HG03135 (cell line): ENCODE measurements at regions not wholly inside any gene's neighbourhood (a gene's known extent, or its start where the extent isn't known, plus 50 kb on each side); places are given as distances from the start of the nearest gene placed in this dataset.
A peak's percentile ranks its signal among the peaks of the same experiment; 100 is the strongest.
"Not testable (repeated sequence)": the region's sequence is repeated elsewhere in the genome, so short reads cannot be mapped to it uniquely, and the experiment has no call there.

Experiments used
- ATAC-seq: cut with Tn5 transposase; IDR thresholded peaks from one replicate; pipeline ENCODE4 v1.9.1; 2021; ENCODE audit warnings: mild to moderate bottlenecking, moderate library complexity; ENCODE audit not compliant: unreplicated experiment

DNA sequence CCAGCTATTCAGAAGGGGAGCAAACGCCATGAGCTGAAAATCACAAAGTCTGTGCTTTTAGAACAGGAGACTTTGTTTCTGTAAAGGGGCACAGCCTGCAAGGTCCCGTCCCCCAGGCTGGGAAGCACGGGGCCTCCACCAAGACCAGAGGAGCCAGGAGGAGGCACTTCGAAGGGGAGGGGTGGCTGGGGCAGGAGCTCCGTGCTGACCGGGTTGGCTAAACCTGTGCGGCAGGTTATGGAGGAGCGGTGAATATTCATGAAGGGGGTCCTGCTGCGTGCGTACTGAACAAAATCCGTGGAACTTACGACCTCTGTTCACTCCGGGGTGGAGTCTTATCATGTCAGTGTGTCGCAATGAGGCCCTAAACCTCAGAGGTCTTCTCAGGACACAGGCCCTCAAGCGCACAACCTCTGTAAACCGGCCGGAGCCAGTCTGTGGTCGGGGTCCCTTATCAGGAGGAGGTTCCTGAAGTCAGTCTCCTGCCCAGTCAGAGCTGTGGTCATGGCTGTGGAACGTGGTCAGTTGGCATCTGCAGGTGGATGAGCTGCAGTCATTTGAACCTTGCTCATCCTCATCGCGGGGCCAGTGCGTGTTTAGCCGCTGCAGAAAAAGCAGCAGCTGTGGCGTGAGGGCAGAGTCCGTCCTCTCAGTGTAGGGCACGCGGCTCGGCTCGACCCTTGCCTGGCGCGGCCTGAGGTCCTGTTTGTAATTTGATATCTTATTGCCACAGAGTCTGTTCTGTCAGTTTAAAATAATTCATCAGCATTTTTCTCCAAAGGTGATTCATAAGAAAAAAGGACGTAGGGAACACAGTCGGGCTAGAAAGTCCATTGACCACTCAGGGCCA lies 5507.7 kb upstream of the TPTE start:
- not testable (repeated sequence) for ATAC-seq

- not testable (repeated sequence) for ATAC-seq
Observed at GRCh38 chr21:5015187-5015586, 5506.2 kb upstream of the TPTE start.

GRCh38 chr21:5019120-5019519 lies 5502.3 kb upstream of the TPTE start:
- peak; percentile 55 for ATAC-seq

GRCh38 chr21:5021815-5022214 lies 5499.6 kb upstream of the TPTE start:
- peak; percentile 35 for ATAC-seq

DNA sequence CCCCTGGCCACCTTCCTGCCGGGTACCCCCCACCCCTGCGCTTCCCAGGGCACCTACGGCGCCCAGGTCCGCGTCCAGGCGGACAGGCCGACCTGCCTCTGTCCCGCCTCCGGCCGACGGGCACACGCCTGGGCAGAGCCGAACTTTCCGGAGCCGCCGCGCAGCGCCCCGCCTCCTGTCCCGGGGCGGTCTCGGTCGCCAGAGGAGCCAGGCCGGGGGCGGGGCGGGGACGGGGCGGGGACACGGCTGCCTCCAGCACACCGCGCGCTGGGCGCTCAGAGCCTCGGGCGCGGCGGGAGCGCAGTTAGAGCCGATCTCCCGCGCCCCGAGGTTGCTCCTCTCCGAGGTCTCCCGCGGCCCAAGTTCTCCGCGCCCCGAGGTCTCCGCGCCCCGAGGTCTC lies 5499.1 kb upstream of the TPTE start:
- peak; percentile 36 for ATAC-seq

DNA sequence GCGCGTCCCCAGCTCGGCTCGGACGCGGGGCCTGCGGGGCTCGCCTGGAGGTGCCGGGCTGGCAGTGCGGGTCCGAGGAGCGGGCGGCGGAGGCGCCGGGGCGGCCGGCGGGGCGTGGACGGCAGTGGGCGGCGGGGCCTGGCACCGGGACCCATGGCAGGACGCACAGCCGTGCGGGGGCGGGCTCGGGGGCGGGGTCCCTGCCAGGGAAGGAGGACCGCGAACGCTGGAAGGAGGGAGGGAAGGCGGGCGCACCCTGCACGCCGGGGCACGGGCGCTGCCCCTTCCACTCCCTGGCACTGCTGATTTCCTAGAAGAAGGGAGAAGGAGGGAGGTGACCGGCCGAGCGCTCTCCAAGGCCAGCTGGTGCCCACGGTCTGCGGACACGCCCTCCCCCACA lies 5498.6 kb upstream of the TPTE start:
- not testable (repeated sequence) for ATAC-seq

DNA sequence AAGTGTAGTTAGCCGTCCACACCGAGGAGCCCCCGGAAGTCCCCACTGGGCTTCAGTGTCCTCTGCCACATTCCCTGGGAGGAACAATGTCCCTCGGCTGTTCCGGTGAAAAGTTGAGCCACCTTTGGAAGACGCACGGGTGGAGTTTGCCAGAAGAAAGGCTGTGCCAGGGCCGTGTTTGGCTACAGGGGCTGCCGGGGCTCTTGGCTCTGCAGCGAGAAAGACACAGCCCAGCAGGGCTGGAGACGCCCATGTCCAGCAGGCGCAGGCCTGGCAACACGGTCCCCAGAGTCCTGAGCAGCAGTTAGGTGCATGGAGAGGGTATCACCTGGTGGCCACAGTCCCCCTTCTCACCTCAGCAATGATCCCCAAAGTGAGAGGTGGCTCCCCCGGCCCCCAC lies 5486.2 kb upstream of the TPTE start:
- not testable (repeated sequence) for ATAC-seq

DNA sequence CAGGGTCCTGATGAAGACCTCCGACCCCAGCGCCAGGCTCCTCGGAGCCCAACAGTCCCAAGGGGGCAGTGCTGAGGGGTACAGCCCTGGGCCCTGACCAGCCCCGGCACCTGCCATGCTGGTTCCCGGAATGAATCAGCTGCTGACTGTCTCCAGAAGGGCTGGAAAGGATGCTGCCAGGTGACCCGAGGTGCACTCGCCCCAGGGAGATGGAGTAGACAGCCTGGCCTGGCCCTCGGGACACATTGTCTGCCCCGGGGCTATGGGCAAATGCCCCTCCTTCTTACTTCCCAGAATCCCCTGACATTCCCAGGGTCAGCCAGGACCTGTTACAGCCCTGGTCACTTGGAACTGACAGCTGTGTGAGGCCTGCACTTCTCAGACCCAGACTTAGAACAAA lies 5485.8 kb upstream of the TPTE start:
- ATAC-seq, result not testable (repeated sequence)

DNA sequence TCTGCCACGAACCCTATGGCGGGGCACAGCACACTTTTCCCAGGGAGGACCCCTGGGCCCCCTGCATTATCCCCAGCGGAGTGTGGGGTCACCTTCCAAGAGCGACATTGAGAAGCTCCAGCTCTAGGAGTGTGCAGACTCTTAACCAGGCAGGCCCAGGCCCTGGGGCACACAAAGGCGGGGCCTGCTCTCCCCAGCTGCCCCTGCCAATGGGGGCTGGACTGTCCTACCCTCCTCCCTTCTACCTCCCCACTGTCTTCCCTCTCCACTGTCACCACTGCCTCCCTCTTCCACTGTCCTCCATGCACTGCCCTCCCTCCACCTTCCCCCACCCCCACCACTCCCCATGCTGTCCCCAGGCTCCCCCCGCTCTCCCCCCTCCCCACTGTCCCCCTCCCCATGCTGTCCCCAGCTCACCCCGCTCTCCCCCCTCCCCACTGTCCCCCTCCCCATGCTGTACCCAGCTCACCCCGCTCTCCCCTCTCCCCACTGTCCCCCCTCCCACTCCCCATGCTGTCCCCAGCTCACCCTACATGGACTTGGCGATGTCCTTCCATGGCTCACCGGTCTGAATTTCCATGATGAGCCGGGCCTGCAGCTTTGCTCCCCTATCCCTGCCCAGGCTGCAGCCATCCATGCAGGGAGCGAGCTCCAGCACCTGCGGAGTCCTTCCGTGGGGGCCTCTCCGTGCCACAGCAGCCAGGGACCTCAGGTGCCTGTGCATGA lies 5483.6 kb upstream of the TPTE start:
- ATAC-seq, result not testable (repeated sequence)

DNA sequence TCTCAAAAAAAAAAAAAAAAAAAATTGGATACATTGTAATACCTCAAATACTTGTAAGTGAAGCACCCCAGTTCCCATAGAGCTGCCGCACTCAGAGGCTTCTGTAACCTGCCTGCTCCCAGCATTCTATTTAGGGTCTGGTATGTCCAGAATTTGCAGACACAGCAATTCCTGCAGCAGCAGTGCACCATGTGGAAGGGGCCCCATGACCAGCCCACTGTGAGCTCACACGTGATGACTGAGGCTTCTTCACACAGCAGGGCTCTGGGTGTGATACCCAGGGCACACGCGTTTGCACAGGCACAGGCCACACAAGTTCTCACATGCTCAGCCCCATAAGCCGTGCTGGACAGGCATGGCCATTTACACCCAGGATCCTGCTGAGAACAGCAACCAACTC lies 5481.5 kb upstream of the TPTE start:
- not testable (repeated sequence) for ATAC-seq

- not testable (repeated sequence) for ATAC-seq
Observed at GRCh38 chr21:5042583-5042982, 5478.8 kb upstream of the TPTE start.

- ATAC-seq, result not testable (repeated sequence)
Observed at GRCh38 chr21:5044812-5045211, 5476.6 kb upstream of the TPTE start.

DNA sequence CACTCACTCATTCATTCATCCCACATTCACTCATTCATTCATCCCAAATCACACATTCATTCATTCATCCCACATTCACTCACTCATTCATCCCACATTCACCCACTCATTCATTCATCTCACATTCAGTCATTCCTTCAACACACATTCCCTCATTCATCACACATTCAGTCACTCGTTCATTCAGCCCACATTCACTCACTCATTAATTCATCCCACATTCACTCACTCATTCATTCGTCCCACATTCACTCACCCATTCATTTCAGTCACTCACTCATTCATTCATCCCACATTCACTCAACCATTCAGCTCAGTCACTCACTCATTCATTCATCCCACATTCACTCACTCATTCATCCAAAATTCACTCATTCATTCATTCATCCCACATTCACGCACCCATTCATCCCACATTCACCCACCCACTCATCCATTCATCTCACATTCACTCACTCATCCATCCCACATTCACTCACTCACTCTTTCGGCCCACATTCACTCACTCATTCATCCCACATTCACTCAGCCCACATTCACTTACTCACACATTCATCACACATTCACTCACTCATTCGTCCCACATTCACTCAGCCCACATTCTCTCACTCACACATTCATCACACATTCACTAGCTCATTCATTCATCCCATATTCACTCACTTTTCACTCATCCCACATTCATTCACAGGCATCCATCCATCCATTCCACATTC lies 5469.9 kb upstream of the TPTE start:
- not testable (repeated sequence) for ATAC-seq

DNA sequence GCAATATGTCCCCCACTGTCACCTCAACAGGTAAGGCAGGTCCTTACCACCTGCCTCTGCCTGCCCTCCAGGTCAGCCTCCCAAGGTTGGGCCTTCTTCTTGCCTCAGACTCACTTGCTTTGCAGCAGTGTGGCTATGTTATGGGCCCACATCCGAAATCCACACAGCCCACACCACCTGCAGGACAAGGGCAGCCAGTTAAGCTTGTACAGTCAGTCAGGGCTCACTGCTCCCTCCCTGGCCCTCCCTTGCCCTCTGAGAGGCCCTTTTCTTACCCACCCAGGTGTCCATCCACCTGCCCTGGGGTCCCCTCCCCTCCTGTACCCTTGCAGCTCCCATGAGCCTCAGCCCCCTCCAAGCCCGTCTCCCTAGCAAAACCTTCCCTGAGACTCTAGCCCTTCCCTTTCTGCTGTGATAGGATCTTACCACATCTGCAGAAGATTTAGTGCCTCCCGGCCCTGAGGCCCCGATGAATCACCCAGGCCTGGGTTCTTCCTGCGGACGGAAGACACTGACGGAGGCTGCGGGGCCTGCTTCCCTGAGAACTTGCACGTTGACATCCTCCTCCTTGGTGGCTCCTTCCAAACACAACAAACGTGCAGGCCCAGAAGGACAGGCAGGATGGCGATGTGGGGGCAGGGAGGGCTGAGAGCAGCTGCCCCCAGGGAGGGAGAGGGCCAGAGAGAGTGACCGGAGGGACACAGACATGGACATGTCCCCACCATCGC lies 5466.2 kb upstream of the TPTE start:
- not testable (repeated sequence) for ATAC-seq

GRCh38 chr21:5055996-5056962 lies 5465.1 kb upstream of the TPTE start:
- ATAC-seq, result peak; percentile 43

DNA sequence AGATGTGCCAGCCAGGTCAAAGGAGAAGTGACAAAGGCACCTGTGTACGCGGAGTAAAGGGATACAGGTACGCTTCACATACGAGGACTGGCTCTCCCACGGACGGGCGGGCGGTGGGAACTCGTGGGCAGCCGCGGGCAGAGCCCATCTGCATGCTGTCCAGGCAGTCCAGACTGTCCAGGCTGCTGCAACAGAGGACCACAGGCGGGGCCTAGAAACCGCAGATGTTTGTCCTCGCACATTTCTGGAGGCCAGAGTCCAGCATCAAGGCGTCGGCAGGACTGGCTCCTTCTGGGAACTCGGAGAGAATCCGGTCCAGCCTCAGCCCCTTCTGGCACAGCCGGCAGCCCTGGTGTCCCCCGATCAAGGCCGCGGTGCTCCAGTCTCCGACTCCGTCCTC lies 5464.3 kb upstream of the TPTE start:
- not testable (repeated sequence) for ATAC-seq

DNA sequence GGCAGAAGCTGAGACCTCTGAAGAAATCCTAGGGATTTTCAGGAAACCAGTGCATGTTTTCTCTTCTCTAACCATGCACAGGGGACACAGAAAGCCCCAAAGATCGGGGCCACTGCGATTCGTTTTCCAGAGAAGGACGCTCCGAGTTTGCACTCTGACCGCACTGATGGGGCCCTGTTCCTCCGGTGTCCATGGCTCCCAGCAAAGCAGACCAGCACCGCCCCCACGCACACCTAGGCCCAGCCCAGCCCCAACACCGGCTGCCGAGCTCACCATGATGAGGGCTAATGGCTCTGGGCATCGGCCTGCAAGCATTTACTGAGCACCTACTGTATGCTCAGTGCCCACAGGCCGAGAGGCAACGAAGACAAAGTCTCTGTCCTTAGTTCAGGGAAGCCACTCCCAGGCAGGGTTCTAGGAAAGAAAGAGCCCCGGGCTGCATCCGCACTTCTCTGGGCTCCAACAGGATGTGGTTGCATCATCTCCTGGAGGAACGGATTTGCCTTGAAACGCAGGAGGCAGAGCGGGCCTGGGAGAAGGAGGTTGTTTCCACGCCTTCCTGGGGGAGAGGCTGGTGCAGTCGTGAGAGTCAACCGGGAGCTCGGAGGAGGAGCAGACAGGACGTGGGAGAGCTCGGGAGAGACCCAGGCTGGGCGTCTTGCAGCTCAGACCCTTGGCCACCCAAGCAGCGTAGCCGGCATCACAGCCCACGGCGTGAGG lies 5460.9 kb upstream of the TPTE start:
- ATAC-seq, result not testable (repeated sequence)

- ATAC-seq, result not testable (repeated sequence)
Observed at GRCh38 chr21:5064581-5065142, 5456.7 kb upstream of the TPTE start.
